ENCODE measurements at regions not wholly inside any gene's neighbourhood (a gene's known extent, or its start where the extent isn't known, plus 50 kb on each side); places are given as distances from the start of the nearest gene placed in this dataset.
A peak's percentile ranks its signal among the peaks of the same experiment; 100 is the strongest.
"Not testable (repeated sequence)": the region's sequence is repeated elsewhere in the genome, so short reads cannot be mapped to it uniquely, and the experiment has no call there.

DNA sequence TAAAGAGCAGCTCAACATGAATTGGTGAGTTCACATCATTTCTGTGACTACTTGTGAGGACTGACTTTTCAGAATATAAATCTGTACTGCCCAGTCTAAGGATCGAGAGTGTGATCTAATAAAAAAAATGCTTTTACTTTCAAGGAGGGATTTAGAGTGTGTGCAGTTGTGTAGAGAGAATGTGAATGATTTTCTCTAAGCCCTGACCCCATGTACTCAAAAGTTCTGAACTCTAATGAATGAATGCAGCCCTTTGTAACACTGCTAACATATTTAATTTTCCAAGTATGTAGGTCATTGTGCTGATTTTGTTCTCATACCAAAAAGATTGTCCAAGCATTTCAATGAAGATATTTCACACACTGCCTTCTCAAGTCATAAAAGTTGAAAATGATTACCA lies 92.5 kb upstream of the STOX2 start:
- Histone ChIP-seq H3K27me3 (no peaks in the 10 kb centered on the region), H3K4me1 (peaks cover 0 to 1% (median 0%) of the 10 kb centered on the region in 4 donors), H3K36me3 (no peaks in the 10 kb centered on the region), H3K27ac (replicated peaks in 1 of 4) (peak overlapping the region in 1 of 4 donors; percentile 12), H3K9me3 (peaks cover 0 to 3% (median 0%) of the 10 kb centered on the region in 4 donors), H3K4me3 (no peak overlapping the region)
- intact Hi-C loops (cut with DNase I): no loop called here
- DNase-seq (ENCODE audit: extremely low spot score): no peak
- no peak for TF ChIP-seq CTCF (IDR thresholded peaks at IDR 0.05)
- TF ChIP-seq POLR2A (IDR thresholded peaks at IDR 0.05; ENCODE audit: low read depth): no peak
- TF ChIP-seq EP300 (IDR thresholded peaks at IDR 0.05): no peak
- no peak for TF ChIP-seq POLR2AphosphoS5 (IDR thresholded peaks at IDR 0.05)
- WGBS: 63% methylated on average over 1 of the region's 1 CpG

GRCh38 chr4:183814461-183814860 lies 90.6 kb upstream of the STOX2 start:
- H3K36me3 ChIP-seq: no peaks in the 10 kb centered on the region
- intact Hi-C loops (cut with DNase I): no loop called here
- no peak for TF ChIP-seq EP300 (IDR thresholded peaks at IDR 0.05)
- no peak for TF ChIP-seq POLR2A (IDR thresholded peaks at IDR 0.05; ENCODE audit: low read depth)
- TF ChIP-seq CTCF (IDR thresholded peaks at IDR 0.05): no peak
- no peak for TF ChIP-seq POLR2AphosphoS5 (IDR thresholded peaks at IDR 0.05)
- no peak for DNase-seq (ENCODE audit: extremely low spot score)
- no peaks in the 10 kb centered on the region for H3K27me3 ChIP-seq
- 82% methylated on average over 5 of the region's 5 CpGs for WGBS
- peaks cover 0 to 3% (median 0%) of the 10 kb centered on the region in 4 donors for H3K9me3 ChIP-seq
- H3K4me1 ChIP-seq: no peaks in the 10 kb centered on the region
- H3K27ac ChIP-seq (replicated peaks in 1 of 4): no peak overlapping the region
- H3K4me3 ChIP-seq: no peak overlapping the region

DNA sequence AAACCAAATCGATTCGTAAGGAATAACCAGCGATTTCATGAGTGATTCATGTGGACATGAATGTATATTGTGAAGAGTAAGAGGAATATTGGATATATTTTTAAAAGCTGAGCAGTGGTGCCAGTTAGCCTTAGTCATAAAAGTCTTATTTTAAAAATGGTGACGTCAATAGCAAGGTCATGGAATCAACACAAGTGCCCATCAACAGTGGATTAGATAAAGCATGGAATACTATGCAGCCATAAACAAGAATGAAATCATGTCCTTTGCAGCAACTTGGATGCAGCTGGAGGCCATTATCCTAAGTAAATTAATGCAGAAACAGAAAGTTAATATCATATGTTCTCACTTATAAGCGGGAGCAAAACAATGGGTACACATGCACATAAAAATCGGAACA lies 89.0 kb upstream of the STOX2 start:
- no peak for DNase-seq (ENCODE audit: extremely low spot score)
- no peak overlapping the region for H3K27ac ChIP-seq (replicated peaks in 1 of 4)
- intact Hi-C loops (cut with DNase I): no loop called here
- no peaks in the 10 kb centered on the region for H3K36me3 ChIP-seq
- no peak overlapping the region for H3K4me3 ChIP-seq
- peaks cover 0 to 3% (median 0%) of the 10 kb centered on the region in 4 donors for H3K9me3 ChIP-seq
- TF ChIP-seq POLR2AphosphoS5 (IDR thresholded peaks at IDR 0.05) (no peak), EP300 (IDR thresholded peaks at IDR 0.05) (no peak), POLR2A (IDR thresholded peaks at IDR 0.05; ENCODE audit: low read depth) (no peak), CTCF (IDR thresholded peaks at IDR 0.05) (no peak)
- 93% methylated on average over 6 of the region's 6 CpGs for WGBS
- H3K27me3 ChIP-seq: no peaks in the 10 kb centered on the region
- no peaks in the 10 kb centered on the region for H3K4me1 ChIP-seq

- Histone ChIP-seq H3K9me3 (peaks cover 0 to 3% (median 0%) of the 10 kb centered on the region in 4 donors), H3K27ac (replicated peaks in 1 of 4) (no peak overlapping the region), H3K36me3 (no peaks in the 10 kb centered on the region), H3K4me3 (no peak overlapping the region), H3K27me3 (no peaks in the 10 kb centered on the region), H3K4me1 (no peaks in the 10 kb centered on the region)
- DNase-seq (ENCODE audit: extremely low spot score): no peak
- intact Hi-C loops (cut with DNase I): no loop called here
- 80% methylated on average over 9 of the region's 9 CpGs for WGBS
- TF ChIP-seq EP300 (IDR thresholded peaks at IDR 0.05): no peak
- no peak for TF ChIP-seq POLR2A (IDR thresholded peaks at IDR 0.05; ENCODE audit: low read depth)
- TF ChIP-seq POLR2AphosphoS5 (IDR thresholded peaks at IDR 0.05): no peak
- TF ChIP-seq CTCF (IDR thresholded peaks at IDR 0.05): no peak
Measured at GRCh38 chr4:183816882-183817509, 88.1 kb upstream of the STOX2 start.

- H3K36me3 ChIP-seq; DNase-seq (ENCODE audit: extremely low spot score); H3K27me3 ChIP-seq; intact Hi-C loops (cut with DNase I); H3K4me3 ChIP-seq; H3K9me3 ChIP-seq; H3K4me1 ChIP-seq; H3K27ac ChIP-seq (replicated peaks in 1 of 4): not testable (repeated sequence)
- WGBS: 96% methylated on average over 28 of the region's 30 CpGs
Measured at GRCh38 chr4:183818591-183818990, 86.5 kb upstream of the STOX2 start.
